ENCODE measurements at regions not wholly inside any gene's neighbourhood (a gene's known extent, or its start where the extent isn't known, plus 50 kb on each side); places are given as distances from the start of the nearest gene placed in this dataset.
"Not testable (repeated sequence)": the region's sequence is repeated elsewhere in the genome, so short reads cannot be mapped to it uniquely, and the experiment has no call there.

- no peak for DNase-seq (ENCODE audit: low spot score)
Observed at GRCh38 chr2:153307223-153307622, 171.3 kb downstream of the RPRM start.

GRCh38 chr2:153299809-153300208 is 178.8 kb downstream of the RPRM start:
- no peak for DNase-seq (ENCODE audit: low spot score)

GRCh38 chr2:153299217-153299616 is 179.3 kb downstream of the RPRM start:
- no peak for DNase-seq (ENCODE audit: low spot score)

GRCh38 chr2:153294199-153294786 is 184.3 kb downstream of the RPRM start:
- DNase-seq (ENCODE audit: low spot score) = no peak

- DNase-seq (ENCODE audit: low spot score) = no peak
Observed at GRCh38 chr2:153291718-153292117, 186.8 kb downstream of the RPRM start.

- DNase-seq (ENCODE audit: low spot score) = peak; percentile 21
Observed at GRCh38 chr2:153287109-153287801, 191.3 kb downstream of the RPRM start.

- no peak for DNase-seq (ENCODE audit: low spot score)
Observed at GRCh38 chr2:153268941-153269461, 209.6 kb downstream of the RPRM start.

- DNase-seq (ENCODE audit: low spot score) = not testable (repeated sequence)
Observed at GRCh38 chr2:153256876-153257275, 221.7 kb downstream of the RPRM start.

GRCh38 chr2:153246636-153247035 is 231.9 kb downstream of the RPRM start:
- not testable (repeated sequence) for DNase-seq (ENCODE audit: low spot score)

GRCh38 chr2:153235516-153235915 is 243.0 kb downstream of the RPRM start:
- DNase-seq (ENCODE audit: low spot score) = no peak

GRCh38 chr2:153232464-153232863 is 246.1 kb downstream of the RPRM start:
- no peak for DNase-seq (ENCODE audit: low spot score)

- DNase-seq (ENCODE audit: low spot score) = no peak
Observed at GRCh38 chr2:153230977-153231376, 247.6 kb downstream of the RPRM start.

GRCh38 chr2:153228904-153229303 is 249.7 kb downstream of the RPRM start:
- DNase-seq (ENCODE audit: low spot score) = no peak

GRCh38 chr2:153227981-153228380 is 250.6 kb downstream of the RPRM start:
- DNase-seq (ENCODE audit: low spot score) = no peak

GRCh38 chr2:153222231-153223165 is 256.1 kb downstream of the RPRM start:
- no peak for DNase-seq (ENCODE audit: low spot score)

- DNase-seq (ENCODE audit: low spot score) = no peak
Observed at GRCh38 chr2:153221506-153221905, 257.1 kb downstream of the RPRM start.

- no peak for DNase-seq (ENCODE audit: low spot score)
Observed at GRCh38 chr2:153221087-153221486, 257.5 kb downstream of the RPRM start.

- no peak for DNase-seq (ENCODE audit: low spot score)
Observed at GRCh38 chr2:153218851-153219250, 259.7 kb downstream of the RPRM start.

- no peak for DNase-seq (ENCODE audit: low spot score)
Observed at GRCh38 chr2:153214337-153214736, 264.2 kb downstream of the RPRM start.

- DNase-seq (ENCODE audit: low spot score) = no peak
Observed at GRCh38 chr2:153213022-153213421, 265.5 kb downstream of the RPRM start.

GRCh38 chr2:153197402-153198386 is 280.9 kb downstream of the RPRM start:
- DNase-seq (ENCODE audit: low spot score) = no peak

Data from AG20443 (cell line).